GM21786 (cell line): ENCODE measurements at regions not wholly inside any gene's neighbourhood (a gene's known extent, or its start where the extent isn't known, plus 50 kb on each side); places are given as distances from the start of the nearest gene placed in this dataset.
"Not testable (repeated sequence)": the region's sequence is repeated elsewhere in the genome, so short reads cannot be mapped to it uniquely, and the experiment has no call there.

Experiments
- ATAC-seq: cut with Tn5 transposase; IDR thresholded peaks from one replicate; pipeline ENCODE4 v1.9.1; 2021; ENCODE audit not compliant: unreplicated experiment

GRCh38 chrX:87924619-87925018 is 407.0 kb downstream of the KLHL4 start:
- ATAC-seq: no peak

- ATAC-seq: no peak
Observed at GRCh38 chrX:87941841-87942240, 424.2 kb downstream of the KLHL4 start.

DNA sequence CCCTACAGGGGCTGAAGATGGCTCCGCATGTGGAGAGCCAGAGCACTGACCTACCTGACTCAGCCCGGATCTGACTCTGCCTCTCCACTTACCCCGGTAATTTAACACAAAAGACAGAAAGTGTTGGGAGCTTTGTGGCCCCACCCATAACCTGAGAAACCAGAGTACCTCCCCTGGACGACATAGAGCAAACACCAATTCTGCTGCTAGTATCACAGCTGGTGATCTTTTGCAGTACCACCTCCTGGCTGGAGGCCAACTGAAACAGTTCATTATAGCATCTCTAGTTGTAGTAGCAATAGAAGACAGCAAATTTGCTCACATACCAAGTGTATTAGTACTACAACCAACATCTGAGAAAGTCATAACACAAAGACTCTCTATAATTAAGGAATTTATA is 443.9 kb downstream of the KLHL4 start:
- no peak for ATAC-seq

- ATAC-seq: no peak
Observed at GRCh38 chrX:87968118-87968517, 450.5 kb downstream of the KLHL4 start.

GRCh38 chrX:87972121-87972520 is 454.5 kb downstream of the KLHL4 start:
- ATAC-seq: not testable (repeated sequence)

DNA sequence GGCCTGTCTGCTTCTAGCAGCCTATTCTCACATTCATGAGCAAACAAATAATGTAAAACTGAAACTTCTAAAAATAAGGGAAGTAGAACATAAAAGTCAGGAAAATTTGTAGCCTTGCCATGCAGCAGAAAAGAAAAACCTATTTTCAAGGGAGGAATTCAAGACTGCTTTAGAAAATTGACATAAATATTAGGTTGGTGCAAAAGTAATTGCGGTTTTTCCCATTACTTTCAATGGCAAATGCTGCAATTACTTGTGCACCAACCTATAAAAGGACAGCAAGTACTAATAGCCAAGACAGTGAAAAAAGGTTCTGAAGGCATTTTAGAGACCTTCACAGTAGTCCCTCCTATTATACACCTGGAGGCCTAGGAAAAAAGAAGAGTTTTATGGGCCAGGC is 457.8 kb downstream of the KLHL4 start:
- no peak for ATAC-seq

- ATAC-seq: not testable (repeated sequence)
Observed at GRCh38 chrX:88007873-88008272, 490.3 kb downstream of the KLHL4 start.

DNA sequence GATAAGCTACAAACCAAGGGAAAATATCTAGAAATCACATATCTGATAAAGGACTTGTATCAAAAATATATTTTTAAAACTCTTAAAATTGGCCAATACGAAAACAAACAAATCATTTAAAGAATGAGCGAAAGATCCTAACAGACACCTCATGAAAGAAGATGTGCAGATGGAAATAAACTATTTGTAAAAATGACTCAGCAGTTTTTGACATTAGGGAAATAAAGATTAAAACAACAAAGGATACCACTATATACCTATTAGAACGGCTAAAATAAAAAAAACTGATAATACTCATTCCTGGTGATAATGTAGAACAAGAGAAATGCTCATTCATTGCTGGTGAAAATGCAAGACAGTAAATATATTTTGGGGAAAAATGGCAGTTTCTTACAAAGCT is 506.4 kb downstream of the KLHL4 start:
- no peak for ATAC-seq

GRCh38 chrX:88072339-88073030 is 554.9 kb downstream of the KLHL4 start:
- ATAC-seq: no peak

GRCh38 chrX:88101968-88102367 is 584.4 kb downstream of the KLHL4 start:
- no peak for ATAC-seq

GRCh38 chrX:88135735-88136134 is 611.3 kb upstream of the CPXCR1 start:
- no peak for ATAC-seq

- no peak for ATAC-seq
Observed at GRCh38 chrX:88136328-88136727, 610.7 kb upstream of the CPXCR1 start.

DNA sequence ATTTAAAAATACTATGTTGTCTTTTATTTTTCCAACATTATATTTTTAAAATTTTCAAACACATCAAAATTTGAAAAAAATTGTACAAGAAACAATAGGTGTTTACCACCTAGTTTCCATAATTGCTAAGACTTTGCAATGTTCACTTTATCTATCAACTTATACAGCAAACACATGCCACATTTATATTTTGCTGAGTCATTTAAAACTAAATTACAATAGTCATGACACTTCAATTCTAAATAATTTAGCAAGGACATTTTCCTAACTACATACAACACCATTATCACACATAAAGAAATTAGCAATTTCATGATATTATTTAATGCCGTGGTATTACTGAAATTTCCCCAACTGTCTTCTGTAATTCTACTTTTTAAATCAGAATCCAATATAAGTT is 600.4 kb upstream of the CPXCR1 start:
- ATAC-seq: no peak

GRCh38 chrX:88170553-88170952 is 576.5 kb upstream of the CPXCR1 start:
- ATAC-seq: no peak

- not testable (repeated sequence) for ATAC-seq
Observed at GRCh38 chrX:88173932-88174440, 573.0 kb upstream of the CPXCR1 start.

GRCh38 chrX:88202149-88202548 is 544.9 kb upstream of the CPXCR1 start:
- ATAC-seq: no peak

- no peak for ATAC-seq
Observed at GRCh38 chrX:88244066-88244465, 503.0 kb upstream of the CPXCR1 start.

GRCh38 chrX:88284844-88285243 is 462.2 kb upstream of the CPXCR1 start:
- ATAC-seq: no peak

GRCh38 chrX:88313972-88314371 is 433.1 kb upstream of the CPXCR1 start:
- not testable (repeated sequence) for ATAC-seq

GRCh38 chrX:88325634-88326033 is 421.4 kb upstream of the CPXCR1 start:
- no peak for ATAC-seq

DNA sequence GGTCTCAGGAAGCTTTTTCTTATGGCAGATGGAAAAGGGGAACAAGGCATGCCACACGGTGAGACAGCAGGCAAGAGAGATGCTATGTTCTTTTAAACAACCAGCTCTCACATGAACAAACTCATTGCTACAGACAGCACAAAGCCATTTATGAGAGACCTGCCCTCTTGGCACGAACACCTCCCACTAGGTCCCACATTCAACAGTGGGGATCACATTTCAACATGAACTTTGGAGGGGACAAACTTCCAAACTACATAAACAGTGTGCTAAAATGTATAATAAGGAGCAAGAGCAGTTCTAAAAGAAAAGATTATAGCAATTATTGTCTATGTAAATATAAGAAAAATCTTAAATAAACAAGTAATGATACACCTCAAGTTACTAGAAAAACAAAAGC is 391.8 kb upstream of the CPXCR1 start:
- ATAC-seq: no peak

DNA sequence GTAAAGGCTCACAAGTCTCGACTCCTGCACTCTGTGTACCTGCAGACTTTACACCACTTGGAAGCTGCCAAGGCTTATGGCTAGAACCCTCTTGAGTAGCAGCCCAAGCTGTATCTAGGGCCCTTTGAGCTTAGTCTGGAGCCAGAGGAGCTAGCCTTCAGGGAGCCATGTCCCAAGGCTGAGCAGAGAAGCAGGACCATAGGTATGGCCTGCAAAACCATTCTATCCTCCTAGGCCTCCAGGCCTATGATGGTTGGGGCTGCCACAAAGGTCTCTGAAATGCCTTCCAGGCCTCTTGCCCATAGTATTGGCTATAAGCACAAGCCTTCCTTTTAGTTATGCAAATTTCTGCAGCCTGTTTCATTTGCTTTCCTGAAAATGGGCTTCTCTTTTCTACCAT is 380.7 kb upstream of the CPXCR1 start:
- ATAC-seq: no peak

DNA sequence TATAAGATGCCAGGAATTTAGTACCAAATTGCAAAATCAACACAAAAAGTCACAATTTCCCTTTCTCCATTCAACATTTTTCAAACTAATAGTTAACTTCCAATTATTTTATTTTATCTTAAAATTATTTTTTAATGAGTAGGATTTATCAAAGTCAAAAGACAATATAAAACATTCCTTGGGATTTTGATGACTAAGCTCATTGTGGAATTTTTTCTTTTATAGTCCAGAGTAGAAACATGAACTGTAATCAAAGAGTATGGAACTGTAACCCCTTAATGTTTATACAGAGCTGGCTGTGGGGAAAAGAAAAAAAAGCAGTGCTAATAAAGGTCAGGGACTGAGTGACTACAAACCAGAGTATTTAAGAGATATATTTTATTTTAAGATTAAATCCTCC is 368.6 kb upstream of the CPXCR1 start:
- no peak for ATAC-seq
